GM20000 (cell line): ENCODE measurements at regions not wholly inside any gene's neighbourhood (a gene's known extent, or its start where the extent isn't known, plus 50 kb on each side); places are given as distances from the start of the nearest gene placed in this dataset.
"Not testable (repeated sequence)": the region's sequence is repeated elsewhere in the genome, so short reads cannot be mapped to it uniquely, and the experiment has no call there.

Experiments used
- DNase-seq: peaks from one replicate; pipeline ENCODE4 v3.0.0; 2012; ENCODE audit warnings: low spot score
- TF ChIP-seq, protein P1 (sequence below): IDR thresholded peaks from 2 replicates; pipeline ENCODE4 v1.5.1; 2012; ENCODE audit warnings: mild to moderate bottlenecking, control low read depth; ENCODE audit errors: extremely low read depth, missing control alignments

DNA sequence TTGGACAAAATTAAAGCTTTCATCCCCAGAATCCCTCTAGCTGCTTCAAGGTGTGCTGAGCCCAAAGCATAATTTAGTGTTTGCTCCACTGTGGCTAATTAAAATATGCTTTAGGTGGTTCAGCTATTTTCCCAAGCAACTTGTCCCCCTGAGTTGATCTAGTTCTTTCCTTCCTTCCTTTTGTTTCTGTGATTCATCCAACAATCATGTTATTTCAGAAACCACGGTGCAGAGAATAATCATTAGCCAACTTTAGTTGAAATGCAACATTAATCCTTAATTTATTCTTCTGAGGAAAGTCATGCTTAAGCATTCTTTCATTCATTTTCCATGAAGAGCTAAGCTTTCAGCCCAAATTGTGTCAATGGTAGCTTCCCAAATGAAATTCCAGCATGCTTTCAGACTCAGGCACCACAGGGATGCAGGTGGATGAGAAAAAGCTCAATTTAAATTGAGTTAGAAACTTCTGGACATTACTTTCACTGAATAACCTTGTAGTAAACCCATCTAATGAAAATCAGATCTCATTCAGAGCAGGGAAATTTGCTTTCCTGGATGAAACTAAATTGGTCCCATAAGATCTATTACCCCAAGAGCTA, 209.0 kb upstream of the NT5E start:
- TF ChIP-seq, protein P1, sequence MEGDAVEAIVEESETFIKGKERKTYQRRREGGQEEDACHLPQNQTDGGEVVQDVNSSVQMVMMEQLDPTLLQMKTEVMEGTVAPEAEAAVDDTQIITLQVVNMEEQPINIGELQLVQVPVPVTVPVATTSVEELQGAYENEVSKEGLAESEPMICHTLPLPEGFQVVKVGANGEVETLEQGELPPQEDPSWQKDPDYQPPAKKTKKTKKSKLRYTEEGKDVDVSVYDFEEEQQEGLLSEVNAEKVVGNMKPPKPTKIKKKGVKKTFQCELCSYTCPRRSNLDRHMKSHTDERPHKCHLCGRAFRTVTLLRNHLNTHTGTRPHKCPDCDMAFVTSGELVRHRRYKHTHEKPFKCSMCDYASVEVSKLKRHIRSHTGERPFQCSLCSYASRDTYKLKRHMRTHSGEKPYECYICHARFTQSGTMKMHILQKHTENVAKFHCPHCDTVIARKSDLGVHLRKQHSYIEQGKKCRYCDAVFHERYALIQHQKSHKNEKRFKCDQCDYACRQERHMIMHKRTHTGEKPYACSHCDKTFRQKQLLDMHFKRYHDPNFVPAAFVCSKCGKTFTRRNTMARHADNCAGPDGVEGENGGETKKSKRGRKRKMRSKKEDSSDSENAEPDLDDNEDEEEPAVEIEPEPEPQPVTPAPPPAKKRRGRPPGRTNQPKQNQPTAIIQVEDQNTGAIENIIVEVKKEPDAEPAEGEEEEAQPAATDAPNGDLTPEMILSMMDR: no peak
- no peak for DNase-seq

- TF ChIP-seq, protein P1: no peak
- no peak for DNase-seq
These were observed 212.4 kb upstream of the NT5E start for GRCh38 chr6:85237478-85237877.

DNA sequence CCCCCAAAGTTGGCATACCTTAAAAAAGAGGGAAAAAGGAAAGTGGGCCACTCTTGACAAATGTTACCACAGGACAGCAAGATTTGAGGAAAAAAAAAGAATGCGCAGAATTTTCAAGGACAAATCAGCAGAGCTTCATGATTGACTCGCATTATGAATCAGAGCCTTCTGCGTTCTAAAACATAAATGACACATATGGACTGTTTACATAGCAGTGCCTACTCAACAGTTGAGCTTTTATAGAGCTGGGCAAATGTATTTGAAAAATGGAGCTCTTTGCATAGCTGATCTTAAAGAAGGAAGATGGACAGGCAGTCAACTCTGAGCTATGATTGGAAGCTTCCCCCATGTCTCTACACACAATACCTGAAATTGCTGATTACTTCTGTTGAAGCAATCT, 213.2 kb upstream of the NT5E start:
- no peak for DNase-seq
- TF ChIP-seq, protein P1: no peak

- DNase-seq: not testable (repeated sequence)
These were observed 222.5 kb upstream of the NT5E start for GRCh38 chr6:85227345-85227744.

DNA sequence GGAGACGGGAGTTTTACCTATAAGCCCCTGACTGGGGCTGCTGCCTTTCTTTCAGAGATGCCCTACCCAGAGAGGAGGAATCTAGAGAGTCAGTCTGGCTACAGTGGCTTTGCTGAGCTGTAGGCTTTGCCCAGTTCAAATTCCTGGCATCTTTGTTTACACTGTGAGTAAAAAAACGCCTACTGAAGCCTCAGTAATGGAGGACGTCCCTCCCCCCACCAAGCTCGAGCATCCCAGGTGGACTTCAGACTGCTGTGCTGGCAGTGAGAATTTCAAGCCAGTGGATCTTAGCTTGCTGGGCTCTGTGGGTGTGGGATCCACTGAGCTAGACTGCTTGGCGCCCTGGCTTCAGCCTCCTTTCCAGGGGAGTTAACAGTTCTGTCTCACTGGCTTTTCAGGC, 237.1 kb upstream of the NT5E start:
- not testable (repeated sequence) for DNase-seq

DNA sequence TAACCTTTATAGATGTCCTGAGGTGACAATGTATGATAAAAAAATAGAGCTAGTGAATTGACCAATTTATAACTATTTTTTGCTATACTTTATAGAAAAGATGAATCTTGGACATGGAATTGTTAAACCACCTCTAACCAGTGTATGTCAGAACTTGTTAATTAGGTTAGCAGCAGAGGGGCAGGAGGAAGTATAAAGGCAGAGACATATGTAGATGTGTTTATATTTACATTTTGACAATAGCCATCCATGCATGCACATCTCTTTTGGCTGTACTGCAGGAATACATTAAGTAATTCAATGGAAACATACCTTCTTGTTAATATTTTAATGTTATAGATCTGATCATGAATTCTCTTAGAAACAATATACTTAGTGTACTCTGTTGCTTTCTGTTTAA, 254.6 kb upstream of the NT5E start:
- no peak for DNase-seq
- TF ChIP-seq, protein P1: no peak

DNA sequence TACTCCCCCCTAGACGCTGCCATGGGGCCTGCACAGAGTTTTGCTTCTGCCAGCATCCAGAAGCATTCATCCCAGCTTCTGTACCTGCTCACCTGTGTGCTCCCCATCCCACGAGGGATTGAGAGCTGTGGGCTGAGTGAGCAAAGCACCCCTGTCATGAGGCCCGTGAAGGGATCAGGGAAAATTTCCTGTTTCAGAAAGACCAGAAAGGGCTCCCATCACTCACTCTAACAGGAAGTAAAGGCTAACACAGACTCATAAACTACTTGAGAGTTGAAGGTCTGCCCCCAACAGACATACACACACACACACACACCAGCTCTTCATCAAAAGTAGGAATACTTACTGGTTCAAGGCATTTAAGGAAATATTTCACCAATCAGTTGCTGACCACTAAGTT, 256.5 kb upstream of the NT5E start:
- DNase-seq: no peak
- TF ChIP-seq, protein P1: no peak

- no peak for DNase-seq
- TF ChIP-seq, protein P1: no peak
These were observed 257.3 kb upstream of the NT5E start for GRCh38 chr6:85192596-85192995.
